Neural cell (in vitro differentiated cells): ENCODE measurements at regions not wholly inside any gene's neighbourhood (a gene's known extent, or its start where the extent isn't known, plus 50 kb on each side); places are given as distances from the start of the nearest gene placed in this dataset.
"Not testable (repeated sequence)": the region's sequence is repeated elsewhere in the genome, so short reads cannot be mapped to it uniquely, and the experiment has no call there.

ENCODE experiments used
- EP300 ChIP-seq: fragments of 450-650 bp; conservative IDR thresholded peaks from 2 replicates; pipeline ENCODE4 v1.6.1; 2014; ENCODE audit warnings: antibody characterized with exemption, mild to moderate bottlenecking, moderate library complexity; ENCODE audit not compliant: poor library complexity, severe bottlenecking
- EZH2 ChIP-seq: fragments of 200-600, 300-800 bp; shearing (Covaris generic), sonication (generic); IDR thresholded peaks from 2 replicates; pipeline ENCODE4 v1.6.1; 2014; ENCODE audit warnings: antibody characterized with exemption, low read length, borderline replicate concordance, mild to moderate bottlenecking; ENCODE audit not compliant: insufficient read depth, poor library complexity, severe bottlenecking
- MXI1 ChIP-seq: fragments of 450-650 bp; conservative IDR thresholded peaks from 2 replicates; pipeline ENCODE4 v1.6.1; 2014; ENCODE audit warnings: antibody characterized with exemption, mild to moderate bottlenecking; ENCODE audit not compliant: poor library complexity, severe bottlenecking
- POLR2AphosphoS5 ChIP-seq: IDR thresholded peaks from 2 replicates; pipeline ENCODE4 v1.6.1; 2012
- RAD21 ChIP-seq: fragments of 450-650 bp; conservative IDR thresholded peaks from 2 replicates; pipeline ENCODE4 v1.6.1; 2014; ENCODE audit warnings: antibody characterized with exemption, mild to moderate bottlenecking, moderate library complexity
- SMC3 ChIP-seq: fragments of 450-650 bp; conservative IDR thresholded peaks from 2 replicates; pipeline ENCODE4 v1.6.1; 2014; ENCODE audit warnings: antibody characterized with exemption, mild to moderate bottlenecking, moderate library complexity; ENCODE audit not compliant: poor library complexity
- TF ChIP-seq, protein P1 (sequence below): IDR thresholded peaks from 2 replicates; pipeline ENCODE4 v1.6.1; 2012; ENCODE audit warnings: borderline replicate concordance
- TF ChIP-seq, protein P2 (sequence below): fragments of 450-650 bp; IDR thresholded peaks from 2 replicates; pipeline ENCODE4 v1.5.1; 2014; ENCODE audit warnings: antibody characterized with exemption, mild to moderate bottlenecking, moderate library complexity; ENCODE audit not compliant: poor library complexity, severe bottlenecking

DNA sequence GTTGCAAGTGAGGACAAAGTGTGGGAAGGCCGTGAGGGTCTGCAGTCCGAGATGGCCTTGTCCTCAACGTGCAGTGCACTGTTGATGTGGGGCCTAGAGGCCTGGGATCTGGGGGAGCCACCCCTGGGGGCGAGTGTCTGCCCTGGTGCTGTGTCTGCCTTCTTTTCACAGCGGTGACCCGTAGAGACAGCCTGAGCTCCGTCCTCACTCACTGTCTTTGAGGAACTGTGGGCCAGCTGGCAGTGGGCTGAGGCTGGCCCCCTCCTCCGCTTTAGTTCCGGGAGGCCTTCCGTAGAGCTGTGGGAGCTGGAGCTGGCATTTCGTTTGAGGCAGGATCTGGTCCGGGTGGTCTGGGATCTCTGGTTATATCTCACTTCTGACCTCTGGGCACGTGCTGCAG, 1370.6 kb downstream of the CDH12 start:
- not testable (repeated sequence) for TF ChIP-seq EZH2, EP300, POLR2AphosphoS5, RAD21, SMC3, MXI1
- TF ChIP-seq, protein P1, sequence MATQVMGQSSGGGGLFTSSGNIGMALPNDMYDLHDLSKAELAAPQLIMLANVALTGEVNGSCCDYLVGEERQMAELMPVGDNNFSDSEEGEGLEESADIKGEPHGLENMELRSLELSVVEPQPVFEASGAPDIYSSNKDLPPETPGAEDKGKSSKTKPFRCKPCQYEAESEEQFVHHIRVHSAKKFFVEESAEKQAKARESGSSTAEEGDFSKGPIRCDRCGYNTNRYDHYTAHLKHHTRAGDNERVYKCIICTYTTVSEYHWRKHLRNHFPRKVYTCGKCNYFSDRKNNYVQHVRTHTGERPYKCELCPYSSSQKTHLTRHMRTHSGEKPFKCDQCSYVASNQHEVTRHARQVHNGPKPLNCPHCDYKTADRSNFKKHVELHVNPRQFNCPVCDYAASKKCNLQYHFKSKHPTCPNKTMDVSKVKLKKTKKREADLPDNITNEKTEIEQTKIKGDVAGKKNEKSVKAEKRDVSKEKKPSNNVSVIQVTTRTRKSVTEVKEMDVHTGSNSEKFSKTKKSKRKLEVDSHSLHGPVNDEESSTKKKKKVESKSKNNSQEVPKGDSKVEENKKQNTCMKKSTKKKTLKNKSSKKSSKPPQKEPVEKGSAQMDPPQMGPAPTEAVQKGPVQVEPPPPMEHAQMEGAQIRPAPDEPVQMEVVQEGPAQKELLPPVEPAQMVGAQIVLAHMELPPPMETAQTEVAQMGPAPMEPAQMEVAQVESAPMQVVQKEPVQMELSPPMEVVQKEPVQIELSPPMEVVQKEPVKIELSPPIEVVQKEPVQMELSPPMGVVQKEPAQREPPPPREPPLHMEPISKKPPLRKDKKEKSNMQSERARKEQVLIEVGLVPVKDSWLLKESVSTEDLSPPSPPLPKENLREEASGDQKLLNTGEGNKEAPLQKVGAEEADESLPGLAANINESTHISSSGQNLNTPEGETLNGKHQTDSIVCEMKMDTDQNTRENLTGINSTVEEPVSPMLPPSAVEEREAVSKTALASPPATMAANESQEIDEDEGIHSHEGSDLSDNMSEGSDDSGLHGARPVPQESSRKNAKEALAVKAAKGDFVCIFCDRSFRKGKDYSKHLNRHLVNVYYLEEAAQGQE = not testable (repeated sequence)
- TF ChIP-seq, protein P2, sequence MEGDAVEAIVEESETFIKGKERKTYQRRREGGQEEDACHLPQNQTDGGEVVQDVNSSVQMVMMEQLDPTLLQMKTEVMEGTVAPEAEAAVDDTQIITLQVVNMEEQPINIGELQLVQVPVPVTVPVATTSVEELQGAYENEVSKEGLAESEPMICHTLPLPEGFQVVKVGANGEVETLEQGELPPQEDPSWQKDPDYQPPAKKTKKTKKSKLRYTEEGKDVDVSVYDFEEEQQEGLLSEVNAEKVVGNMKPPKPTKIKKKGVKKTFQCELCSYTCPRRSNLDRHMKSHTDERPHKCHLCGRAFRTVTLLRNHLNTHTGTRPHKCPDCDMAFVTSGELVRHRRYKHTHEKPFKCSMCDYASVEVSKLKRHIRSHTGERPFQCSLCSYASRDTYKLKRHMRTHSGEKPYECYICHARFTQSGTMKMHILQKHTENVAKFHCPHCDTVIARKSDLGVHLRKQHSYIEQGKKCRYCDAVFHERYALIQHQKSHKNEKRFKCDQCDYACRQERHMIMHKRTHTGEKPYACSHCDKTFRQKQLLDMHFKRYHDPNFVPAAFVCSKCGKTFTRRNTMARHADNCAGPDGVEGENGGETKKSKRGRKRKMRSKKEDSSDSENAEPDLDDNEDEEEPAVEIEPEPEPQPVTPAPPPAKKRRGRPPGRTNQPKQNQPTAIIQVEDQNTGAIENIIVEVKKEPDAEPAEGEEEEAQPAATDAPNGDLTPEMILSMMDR = not testable (repeated sequence)
